HUDEP-2 (cell line): ENCODE measurements at regions not wholly inside any gene's neighbourhood (a gene's known extent, or its start where the extent isn't known, plus 50 kb on each side); places are given as distances from the start of the nearest gene placed in this dataset.

Experiments
- DNase-seq, 76 experiments: peaks; one replicate each; lab custom pipeline; 2025; ENCODE audit not compliant: unreplicated experiment in 76 of 76; lab: John Stamatoyannopoulos, UW

- DNase-seq: no peak
Measured at GRCh38 chr12:105774037-105774436, 364.7 kb downstream of the NUAK1 start.

DNA sequence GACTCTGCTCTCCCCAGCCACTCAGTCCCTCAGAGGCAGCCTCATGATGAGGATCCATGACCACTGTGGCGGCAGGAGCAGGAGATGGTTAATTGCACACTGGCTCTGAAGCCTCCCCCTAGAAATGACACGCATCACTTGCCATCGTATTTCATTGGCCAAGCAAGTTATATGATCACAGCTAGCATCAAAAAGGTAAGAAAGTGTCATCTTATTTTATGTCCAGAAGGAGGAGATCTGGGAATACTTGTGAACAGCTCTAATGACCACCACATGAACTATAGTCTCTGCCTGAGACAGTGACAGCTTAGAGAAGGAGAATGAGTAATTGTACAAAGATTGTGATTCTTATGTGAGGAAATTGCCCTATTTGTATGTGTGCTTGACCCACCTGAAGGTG lies 363.4 kb downstream of the NUAK1 start:
- DNase-seq: no peak

DNA sequence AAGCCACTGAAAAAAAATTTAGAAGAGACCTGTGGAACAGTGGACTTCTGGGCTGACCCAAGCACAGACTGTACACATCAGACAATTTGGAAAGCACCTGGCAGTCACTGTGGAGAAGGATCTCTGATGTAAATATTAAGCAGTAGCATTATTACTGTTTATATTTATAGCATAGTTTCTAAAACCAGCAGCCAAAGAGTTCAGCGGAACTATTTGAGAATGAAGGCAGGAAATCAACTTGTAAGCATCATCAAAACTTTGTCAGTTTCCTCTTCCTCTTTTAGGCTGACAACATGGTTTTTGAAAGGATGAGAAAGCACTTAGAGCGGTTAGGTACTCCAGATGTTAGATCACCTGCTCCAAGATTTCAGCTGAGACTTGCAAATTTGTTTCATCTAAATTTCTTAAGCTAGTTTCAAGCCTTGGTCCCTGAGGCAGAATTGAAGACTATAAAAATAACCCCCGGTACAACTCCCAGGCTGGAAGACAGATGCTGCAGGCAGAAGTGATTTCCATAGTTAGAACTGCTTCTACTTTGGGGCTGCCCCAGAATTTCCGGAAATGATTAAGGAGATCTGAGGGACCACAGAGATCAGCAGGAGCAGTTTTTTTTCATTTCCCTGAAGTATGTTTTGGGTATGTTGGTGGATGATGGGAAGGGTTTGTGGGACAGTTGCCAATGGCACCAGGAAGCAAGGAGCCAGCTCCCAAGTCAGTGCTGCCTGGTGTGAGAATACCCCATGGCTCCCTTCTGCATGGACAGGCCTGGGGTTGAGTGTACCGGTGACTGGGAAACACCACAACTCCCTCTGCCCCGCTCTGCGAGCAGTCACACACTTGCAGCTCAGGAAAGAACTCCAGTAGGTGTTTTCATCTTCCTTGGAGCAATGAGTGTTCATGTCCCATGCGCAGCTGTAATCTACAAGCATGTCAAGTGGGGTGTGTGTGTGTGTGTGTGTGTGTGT lies 354.5 kb downstream of the NUAK1 start:
- DNase-seq: no peak

GRCh38 chr12:105793421-105793820 lies 345.3 kb downstream of the NUAK1 start:
- DNase-seq: no peak

DNA sequence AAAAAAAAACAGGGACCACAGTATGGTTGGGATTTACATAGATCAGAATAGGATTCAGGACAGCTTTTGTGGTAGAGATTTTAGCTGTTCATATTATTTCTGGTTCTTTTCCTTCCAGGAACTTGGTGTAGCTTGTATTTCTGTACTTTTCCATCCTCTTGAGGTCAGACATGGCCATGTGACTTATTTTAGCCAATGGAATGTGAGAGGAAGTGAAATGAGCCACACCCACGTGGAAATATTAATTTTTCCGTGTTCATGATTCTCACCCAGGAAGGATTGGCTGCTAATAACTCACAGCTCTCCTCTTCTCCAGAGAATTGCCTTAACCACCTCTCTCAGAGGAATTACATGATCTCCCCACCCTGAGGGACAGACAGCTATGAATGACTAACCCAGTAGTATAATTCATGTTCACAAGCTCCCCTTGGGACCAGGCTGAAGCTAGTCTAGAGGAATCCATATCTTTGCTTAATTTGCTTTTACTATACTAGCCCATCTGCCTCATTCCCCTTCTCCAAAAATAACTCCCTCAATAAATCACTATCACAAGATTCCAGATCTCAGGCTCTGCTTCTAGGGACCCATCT lies 340.4 kb downstream of the NUAK1 start:
- DNase-seq: no peak

GRCh38 chr12:105799103-105799502 lies 339.7 kb downstream of the NUAK1 start:
- DNase-seq: no peak

DNA sequence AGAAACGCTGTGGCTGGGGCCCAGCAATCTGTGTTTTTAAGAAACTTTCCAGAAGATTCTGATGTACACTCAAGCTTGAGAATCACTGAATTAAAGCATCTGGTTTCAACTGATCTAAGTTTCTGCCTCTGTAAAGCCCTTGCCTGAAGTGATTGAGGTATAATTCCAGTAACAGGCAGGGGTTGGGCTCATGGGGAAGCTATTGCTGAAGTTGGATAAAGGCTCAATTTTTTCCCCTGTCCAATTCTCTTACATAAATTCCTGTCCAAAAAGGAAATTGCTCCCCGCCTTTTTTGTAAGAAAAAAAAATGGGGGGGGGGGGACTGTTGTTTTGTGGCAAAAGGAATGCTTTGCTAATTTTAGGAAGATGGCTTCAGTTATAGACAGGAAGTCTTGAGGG lies 337.4 kb downstream of the NUAK1 start:
- DNase-seq: no peak

DNA sequence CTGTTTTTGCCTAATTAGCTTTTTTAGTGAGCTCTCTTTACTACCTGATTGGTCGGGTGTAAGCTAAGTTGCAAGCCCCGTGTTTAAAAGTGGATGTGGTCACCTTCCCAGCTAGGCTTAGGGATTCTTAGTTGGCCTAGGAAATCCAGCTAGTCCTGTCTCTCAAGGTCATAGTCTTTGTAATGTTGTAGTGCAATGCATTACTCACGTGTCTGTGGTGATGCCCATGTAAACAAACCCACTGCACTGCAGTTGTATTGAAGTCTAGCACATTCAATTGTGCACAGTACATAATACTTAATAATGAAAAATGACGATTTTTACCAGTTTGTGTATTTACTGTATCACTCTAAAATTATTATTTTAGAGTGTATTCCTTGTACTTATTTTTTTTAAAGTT lies 335.5 kb downstream of the NUAK1 start:
- DNase-seq: no peak

- DNase-seq: no peak
Measured at GRCh38 chr12:105804591-105805265, 334.0 kb downstream of the NUAK1 start.

DNA sequence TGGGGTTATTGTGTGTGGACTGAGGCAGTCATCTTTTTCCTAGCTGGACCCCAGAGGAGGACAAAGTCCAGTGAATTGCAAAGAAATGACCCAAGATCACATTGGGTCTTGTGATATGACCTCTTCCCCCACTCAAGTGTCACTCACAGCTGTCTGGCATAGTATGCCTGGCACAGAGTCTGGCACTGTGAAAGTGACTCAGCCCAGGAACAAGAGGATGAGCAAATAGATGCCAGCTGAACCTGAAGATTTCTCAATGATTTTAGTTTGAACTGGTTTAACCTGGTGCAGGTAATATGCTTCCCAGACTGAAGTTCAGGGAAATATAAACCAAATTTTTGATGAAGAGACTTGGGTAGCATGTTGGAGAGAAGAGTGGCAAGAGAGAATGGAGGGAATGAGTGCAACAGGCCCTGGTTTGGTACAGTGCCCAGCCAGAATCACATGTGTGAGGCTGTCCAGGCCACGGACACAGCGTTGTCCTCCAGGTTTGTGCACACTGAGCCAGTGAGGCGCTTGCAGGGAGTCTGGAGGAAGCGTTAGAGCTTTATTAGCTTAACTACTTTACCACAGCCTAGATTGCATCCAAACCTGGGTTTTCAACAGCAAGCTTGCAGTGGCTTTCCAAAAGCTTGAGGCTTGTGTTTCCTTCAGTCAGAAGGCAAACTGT lies 332.9 kb downstream of the NUAK1 start:
- DNase-seq: no peak

- DNase-seq: no peak
Measured at GRCh38 chr12:105806400-105806770, 332.4 kb downstream of the NUAK1 start.

DNA sequence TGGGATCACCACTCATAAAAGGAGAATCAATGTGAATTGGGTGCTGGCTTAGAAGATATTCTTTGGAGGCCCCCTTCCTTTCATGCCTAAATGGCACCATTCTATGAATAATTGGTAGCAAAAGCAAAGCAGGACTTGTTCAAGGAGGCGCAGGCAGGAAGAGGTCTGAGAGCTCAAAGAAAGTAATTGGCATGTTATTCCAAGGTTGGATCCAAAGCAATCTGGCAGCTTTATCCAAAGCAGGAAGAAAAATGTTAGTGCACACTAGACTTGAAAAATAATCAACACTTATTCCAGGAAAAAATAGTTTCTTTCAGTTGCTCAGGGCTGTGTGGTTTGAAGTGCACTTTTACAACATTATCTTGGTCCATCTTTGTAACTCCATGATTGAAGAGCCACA lies 326.4 kb downstream of the NUAK1 start:
- DNase-seq: no peak

GRCh38 chr12:105813201-105813600 lies 325.6 kb downstream of the NUAK1 start:
- DNase-seq: no peak

DNA sequence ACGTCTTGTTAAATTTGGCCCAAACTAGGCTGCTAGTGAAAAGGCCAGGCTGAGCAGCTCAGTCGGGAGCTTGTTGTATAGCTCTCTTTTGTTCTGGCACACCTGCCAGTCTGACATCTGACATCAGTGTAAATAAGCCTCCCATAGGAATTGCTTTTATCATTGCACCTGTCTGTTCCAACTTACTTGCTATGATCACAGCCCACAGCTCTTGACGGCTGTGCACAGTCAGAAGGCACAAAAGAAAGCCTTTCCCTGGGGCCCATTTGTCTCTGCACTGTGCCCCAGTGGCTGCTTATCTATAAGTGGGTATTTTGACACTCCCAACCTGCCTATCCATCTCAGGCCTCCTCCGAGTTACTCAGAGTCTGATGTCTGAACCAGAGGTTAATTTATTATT lies 324.5 kb downstream of the NUAK1 start:
- peak in 1 of 76 experiments; percentile 2 for DNase-seq

- no peak for DNase-seq
Measured at GRCh38 chr12:105819549-105819948, 319.2 kb downstream of the NUAK1 start.

DNA sequence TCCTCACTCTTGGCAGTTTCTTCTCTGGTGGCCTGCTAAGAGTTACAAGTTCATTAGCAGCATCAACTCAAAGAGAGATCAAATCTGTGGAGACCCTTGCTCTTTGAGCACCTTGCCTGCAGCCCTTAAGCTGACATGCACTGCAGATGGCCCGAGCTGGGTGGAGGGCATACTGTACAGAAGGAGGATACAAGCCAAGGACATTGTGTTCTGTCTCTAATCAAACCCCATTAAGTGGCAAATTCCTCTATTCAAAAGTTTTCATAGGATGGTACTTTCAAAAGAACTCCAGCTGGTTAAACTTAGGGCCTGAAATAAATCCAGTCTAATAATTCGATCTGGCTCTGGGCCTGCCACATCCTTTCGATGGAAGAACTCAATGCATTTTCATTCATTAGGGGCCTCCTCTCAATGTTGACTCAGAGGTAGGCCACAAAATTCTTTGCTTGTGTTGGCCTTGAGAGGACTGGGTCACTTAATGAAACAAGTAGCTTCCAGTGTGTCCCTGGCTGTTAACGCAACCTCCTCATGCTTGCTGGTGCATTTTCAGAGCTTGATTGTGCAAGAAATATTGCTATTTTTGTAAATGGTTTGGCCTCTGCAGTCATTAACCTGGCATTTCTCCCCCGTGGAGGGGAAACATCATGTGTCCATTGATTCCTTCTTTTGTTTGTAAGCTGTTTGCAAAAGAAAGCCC lies 318.2 kb downstream of the NUAK1 start:
- DNase-seq: no peak

DNA sequence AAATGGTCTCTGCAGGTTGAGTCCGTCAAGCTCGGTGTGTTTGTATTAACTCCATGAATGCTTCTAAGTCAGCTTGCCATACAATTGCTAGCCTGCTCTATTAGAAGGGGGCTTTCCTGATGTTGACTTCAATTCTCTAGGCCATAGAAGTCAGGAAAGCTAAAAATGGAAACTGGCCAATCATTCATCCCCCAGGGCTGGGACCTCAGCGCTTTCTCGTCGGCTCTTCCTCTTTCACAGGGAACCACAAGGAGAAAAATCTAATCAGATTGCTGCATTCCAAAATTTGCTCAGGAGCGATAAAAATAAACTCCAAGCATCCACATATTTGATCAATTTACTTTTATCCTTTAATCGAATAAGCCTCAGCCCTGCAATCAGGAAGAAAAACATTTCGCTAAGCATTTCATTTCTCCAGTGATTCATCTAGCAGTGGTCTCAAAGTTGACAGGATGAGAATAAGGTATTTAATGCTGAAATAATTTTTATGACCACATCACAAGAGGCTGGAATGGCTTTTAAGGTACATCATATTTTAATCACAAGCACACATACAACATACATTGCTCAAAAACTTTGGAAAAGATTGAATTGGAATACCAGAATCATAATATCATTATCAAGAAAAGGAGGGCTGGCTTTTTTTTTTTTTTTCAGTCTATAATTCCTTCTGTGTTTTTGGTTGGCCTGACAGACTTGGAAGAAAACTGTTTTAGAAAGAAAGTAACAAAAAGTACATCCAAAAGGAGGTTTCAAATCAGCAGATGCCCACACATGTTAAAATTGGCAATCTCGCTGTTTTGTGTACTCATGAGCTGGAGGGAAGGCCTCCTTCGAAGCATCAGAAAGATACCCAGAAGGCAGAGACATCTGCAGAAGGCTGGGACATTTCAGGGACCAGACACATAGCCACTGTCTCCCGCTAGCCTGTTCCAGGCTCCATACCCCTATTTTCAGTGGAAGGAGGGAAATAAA lies 316.3 kb downstream of the NUAK1 start:
- DNase-seq: no peak

GRCh38 chr12:105823810-105824209 lies 314.9 kb downstream of the NUAK1 start:
- no peak for DNase-seq

GRCh38 chr12:105825141-105825540 lies 313.6 kb downstream of the NUAK1 start:
- DNase-seq: no peak
